Skin epidermis (tissue), 12 donors: ENCODE measurements at regions not wholly inside any gene's neighbourhood (a gene's known extent, or its start where the extent isn't known, plus 50 kb on each side); places are given as distances from the start of the nearest gene placed in this dataset.
A peak's percentile ranks its signal among the peaks of the same experiment; 100 is the strongest.

Source experiments
- H3K27ac ChIP-seq, 21 experiments: fragments of 200-600 bp; sonication (generic) in 11 of 21; one replicate each; pipeline ENCODE4 v1.5.0; 2020; ENCODE audit warnings: mild to moderate bottlenecking in 3 of 21, inconsistent platforms in 2 of 21, moderate library complexity in 2 of 21
- H3K4me3 ChIP-seq, 7 experiments: fragments of 200-600 bp; sonication (generic) in 2 of 7; one replicate each; pipeline ENCODE4 v1.5.0; 2020; ENCODE audit warnings: inconsistent platforms in 2 of 7, mild to moderate bottlenecking in 2 of 7, moderate library complexity in 1 of 7

DNA sequence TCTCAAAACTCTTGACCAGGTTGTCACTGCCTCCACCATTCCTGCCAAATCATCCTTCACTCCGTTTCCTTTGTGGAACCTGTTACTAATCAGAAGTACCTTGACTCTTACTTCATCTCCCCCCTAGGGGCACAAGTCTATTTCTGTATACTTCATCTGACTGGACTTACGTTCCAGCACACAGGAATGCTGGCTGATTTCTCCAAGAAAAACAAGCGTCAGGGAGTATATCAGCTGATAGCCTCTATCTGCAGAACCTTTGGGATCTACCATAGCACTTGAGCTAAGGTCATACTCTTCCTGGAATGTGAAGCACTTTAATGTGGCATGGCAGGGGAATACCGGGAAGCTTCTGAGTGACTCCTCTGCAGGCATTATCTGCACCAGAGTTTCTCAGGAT lies 178.1 kb upstream of the MOCS1 start:
- Histone ChIP-seq H3K27ac (no peak overlapping the region), H3K4me3 (no peak overlapping the region)

DNA sequence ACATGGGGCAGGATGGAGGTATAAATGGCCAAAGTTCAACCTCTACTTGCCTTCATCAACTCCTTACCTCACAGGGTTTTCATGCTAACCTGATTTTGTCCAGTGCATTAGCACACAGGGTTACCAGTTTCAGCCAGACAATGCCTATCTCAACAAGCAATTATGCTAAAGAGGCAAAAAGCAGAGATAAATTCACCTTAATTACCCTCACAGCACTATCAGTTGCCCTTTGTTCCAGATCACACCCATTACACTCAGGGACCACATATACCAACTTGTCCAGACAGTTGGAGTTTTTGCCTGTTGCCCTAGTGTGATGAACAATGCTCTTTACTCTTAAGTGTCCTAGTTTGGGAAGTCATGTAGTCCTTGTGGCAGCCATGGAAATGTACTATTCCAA lies 174.5 kb upstream of the MOCS1 start:
- no peak overlapping the region for H3K4me3 ChIP-seq
- H3K27ac ChIP-seq, result no peak overlapping the region

DNA sequence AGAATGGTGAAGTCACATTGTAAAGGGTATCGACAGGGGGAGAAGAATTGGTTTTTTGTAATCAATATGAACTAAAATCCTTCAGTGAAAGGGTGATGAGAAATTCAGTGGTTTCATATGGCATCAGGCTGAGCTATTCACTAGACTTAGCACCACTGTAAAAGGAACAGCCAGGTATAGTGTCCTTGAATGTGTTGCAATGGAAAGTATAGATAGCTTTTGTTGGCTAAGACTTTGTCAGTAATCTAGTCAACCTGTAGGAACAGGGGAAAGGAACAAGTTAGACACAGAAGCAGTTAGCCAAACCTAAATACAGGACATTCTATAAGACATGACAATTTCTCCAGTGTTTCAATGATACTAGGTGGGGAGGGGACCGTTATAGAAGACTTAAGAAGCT lies 172.6 kb upstream of the MOCS1 start:
- Histone ChIP-seq H3K27ac (no peak overlapping the region), H3K4me3 (no peak overlapping the region)

DNA sequence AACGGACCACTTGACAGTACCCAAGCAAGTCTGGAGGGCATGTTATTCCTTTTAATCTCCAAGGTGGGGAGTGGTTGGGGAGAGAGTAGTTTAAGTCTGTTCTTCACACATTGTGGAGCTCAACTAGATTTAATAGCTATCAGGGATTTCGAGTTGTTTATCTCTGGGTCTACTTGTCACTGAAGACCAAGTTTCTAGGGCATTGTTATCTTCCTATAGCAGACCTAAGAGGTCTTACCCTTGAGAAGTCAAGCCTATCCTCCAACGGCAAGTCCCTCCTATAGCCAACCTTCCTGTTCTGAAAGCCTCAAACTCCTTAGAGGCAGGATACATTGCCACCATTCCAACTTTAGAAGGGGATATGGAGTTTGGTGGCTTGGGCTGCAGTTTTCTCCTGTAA lies 164.5 kb upstream of the MOCS1 start:
- Histone ChIP-seq H3K4me3 (no peak overlapping the region), H3K27ac (no peak overlapping the region)

DNA sequence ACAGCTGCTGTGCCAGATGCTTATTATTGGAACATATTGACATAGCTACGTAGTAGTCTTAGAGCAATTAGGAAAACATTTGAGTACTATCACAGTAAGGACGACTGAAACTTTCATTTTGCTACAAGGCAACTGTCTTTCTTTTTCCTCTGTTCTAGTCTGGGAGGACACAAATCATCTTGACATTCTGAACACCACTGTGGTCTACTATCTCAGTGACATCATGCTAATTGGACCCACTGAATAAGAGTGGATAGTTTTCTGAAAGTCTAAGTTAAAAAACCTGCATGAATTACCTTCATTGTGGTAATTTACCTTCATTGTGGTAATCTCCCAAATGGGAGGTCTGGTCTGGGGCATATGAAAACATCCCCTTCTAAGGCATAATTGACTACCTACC lies 163.3 kb upstream of the MOCS1 start:
- H3K27ac ChIP-seq, result no peak overlapping the region
- H3K4me3 ChIP-seq, result no peak overlapping the region

DNA sequence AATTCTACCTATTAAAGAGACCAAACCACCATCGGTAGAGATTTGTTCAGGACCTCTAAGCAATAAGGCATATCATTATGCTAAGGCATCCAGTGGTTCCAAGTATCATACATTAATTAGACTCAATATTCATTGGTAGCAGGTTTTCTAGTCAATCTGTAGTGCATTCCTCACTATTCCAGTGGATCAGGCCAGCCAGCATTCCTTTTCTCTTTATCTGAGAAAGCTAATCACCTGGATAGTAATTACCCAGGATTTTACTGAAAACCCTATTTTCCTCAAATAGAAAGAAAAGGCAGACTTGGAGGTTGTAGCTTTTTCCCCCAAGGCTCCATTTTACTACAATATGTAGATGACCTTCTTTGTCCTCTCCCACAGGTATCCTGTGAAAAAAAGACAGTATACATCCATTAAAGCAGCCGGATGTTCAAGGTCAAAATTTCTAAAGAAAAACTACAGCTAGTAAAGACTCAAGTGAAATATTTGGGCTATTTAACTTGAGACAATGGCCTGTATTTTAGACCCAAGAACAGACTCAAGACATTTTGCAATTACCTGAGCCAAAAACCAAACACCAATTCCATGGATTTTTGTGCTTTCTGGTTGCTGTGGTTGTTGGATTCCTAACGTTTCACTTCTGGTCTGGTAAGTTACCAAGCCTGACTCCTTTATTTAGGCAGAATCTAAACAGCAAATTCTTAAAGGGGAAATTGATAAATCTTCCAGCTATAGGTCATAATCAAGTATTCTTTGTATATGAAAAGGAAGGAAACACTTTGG lies 149.1 kb upstream of the MOCS1 start:
- Histone ChIP-seq H3K27ac (no peak overlapping the region), H3K4me3 (no peak overlapping the region)

DNA sequence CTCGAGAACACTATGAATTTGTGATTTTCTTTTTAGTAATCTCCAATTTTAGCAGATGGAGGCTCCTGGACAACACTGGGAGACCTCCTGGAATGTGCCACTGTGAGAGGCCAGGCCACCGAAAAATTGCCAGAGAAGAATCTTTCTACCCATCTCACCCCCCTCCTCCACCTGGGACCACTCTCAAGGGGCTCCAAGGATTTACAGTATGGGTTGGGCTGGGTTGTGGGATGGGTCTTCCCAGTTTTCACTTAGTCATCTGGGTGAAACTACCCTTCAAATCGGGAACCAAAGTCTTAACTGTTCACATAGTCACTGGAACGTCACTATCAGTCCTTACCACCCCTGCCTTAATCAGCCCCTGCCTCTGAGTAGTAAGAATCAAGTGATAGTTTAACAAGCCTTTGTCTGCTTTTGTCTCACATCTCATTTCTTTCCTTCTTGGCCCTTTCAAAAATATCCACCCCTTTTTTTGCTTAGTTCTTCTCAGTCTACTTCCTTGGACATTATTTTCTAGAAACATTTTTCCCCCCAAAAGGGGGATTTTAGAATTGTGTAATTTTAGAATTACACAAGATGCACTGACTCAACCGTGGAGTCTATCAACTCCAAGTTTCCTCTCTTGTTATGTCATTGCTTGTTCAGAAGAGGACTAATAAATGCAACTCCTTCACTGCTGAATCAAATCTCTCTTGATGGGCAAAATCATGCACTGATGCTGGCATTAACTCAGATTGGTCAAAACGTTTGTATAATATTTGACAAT lies 148.2 kb upstream of the MOCS1 start:
- H3K4me3 ChIP-seq, result no peak overlapping the region
- no peak overlapping the region for H3K27ac ChIP-seq

DNA sequence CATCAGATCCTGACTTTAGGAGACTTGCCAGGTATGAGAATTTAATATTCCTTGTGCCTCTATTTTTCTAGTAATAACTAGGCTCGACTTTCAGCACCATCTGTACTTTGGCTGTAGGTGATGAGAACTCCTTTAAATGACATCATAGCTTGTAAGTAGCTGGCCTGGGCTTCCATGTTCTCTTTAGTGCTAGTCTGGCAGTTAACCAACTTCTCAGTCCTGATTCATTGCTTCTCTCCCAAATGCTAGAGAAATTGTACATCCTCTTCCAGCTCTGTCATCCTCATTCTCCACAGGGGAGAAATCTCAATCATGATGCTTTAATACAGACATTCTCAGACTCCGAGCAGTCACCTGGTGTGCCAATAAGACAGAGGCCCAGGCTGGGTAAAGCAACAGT lies 143.5 kb upstream of the MOCS1 start:
- H3K27ac ChIP-seq, result no peak overlapping the region
- H3K4me3 ChIP-seq, result no peak overlapping the region

DNA sequence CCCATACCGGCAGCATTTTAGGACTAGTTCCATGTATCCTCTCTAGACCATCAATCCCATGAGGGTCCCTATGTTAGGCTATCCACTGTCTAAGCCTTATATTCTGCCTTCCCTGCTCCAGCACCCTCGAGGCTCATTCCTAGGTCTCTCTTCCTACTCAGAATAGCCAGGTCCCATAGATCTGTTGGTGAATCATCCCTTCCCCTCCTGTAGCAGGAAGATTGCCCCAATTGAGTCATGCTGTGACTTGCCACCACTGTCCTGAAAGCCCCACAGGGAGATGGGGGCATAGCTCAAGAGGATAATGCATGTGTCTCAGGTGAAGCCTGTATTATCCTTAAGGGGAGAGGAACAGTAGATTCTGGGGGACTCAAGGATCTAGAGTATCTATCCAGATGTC lies 143.1 kb upstream of the MOCS1 start:
- no peak overlapping the region for H3K27ac ChIP-seq
- H3K4me3 ChIP-seq, result no peak overlapping the region

DNA sequence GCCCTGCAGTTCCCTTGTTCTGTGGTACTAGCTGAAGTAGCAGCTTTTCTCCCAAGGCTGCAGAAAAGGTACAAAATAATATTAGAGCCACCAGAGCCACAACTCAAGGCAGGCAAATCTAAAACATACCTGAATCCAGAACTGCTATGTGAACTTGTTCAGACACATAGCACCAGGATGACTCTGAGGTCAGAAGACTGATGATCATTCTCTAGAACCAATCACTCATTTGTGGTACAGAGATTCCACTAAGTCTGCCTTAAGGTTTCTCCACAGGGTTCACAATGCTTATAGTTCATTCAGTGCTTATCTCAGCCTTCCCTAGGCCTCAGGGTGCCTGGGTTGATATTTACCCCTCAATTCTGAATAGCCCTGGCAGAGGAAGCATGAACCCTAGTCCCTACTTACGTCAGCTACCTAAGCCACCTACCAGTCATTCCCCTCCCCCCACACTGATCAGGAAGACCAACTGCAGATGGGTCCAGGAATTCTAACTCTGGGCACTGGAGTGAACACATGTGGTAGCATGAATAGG lies 140.9 kb upstream of the MOCS1 start:
- no peak overlapping the region for H3K4me3 ChIP-seq
- peak overlapping the region in 4 of 21 experiments; percentile 14 to 77 (median 30) for H3K27ac ChIP-seq

DNA sequence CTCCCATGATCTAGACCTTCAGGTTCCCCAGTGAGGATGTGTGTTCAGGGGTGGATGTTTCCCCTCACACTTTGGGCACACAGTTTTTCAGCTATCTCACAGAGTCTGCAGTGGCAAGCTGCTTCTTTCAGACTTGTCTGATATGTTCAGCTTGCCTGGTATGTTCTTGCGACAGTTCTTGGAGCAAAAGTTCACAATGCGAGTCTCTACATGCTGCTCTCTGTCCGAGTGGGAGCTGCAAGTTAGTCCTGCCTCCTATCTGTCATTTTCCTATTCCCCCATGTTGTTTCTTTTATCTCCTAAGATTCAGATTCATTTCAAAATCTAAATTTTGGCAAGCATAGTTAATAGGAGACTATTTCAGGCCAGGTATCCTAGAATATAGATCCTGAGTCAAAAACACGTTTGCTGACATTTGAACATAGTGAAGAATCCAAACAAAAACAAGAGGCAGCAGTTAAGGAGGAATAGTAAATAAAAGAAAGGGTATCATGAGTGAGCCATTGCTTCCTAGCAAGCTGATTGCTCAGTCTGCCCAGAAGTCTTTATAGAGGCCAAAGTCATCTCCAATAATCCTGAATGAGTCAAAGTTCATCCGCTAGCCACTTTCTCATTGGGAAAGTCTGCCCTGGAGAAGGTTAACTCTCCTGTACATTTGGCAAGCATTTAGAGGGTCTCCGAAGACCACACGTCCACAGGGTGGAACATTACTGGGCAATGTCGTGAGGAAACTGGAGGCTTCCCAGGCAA lies 140.2 kb upstream of the MOCS1 start:
- H3K27ac ChIP-seq, result peak overlapping the region in 7 of 21 experiments; percentile 14 to 77 (median 31)
- H3K4me3 ChIP-seq, result no peak overlapping the region

DNA sequence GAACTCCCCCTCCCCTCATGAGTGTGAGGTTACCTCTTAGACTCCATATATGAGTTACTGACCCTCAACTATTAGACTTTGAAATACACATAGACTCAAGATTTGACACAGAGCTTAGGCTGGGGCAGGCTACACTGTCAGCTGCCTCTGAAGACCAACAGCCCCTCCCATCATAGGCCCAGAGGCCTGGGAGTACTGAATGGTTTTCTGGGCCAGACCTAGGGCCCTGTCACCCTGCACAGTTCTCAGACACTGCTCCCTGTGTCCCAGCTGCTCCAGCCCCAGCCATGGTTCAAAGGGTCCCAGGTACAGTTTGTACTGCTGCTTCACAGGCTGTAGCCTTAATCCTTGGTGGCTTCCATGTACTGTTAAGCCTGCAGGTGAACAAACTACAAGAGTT lies 132.1 kb upstream of the MOCS1 start:
- Histone ChIP-seq H3K27ac (no peak overlapping the region), H3K4me3 (no peak overlapping the region)

DNA sequence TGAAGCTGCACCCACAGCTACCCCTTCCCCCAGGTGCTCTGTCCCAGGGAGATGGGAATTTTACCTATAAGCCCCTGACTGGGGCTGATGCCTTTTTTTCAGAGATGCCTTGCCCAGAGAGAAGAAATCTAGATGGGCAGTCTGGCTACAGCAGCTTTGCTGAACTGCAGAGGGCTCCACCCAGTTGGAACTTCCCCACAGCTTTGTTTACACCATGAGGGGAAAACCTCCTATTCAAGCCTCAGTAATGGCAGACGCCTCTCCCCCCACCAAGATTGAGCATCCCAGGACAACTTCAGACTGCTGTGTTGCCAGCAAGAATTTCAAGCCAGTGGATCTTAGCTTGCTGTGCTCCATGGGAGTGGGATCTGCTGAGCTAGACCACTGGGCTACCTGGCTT lies 122.6 kb upstream of the MOCS1 start:
- H3K27ac ChIP-seq, result no peak overlapping the region
- no peak overlapping the region for H3K4me3 ChIP-seq

DNA sequence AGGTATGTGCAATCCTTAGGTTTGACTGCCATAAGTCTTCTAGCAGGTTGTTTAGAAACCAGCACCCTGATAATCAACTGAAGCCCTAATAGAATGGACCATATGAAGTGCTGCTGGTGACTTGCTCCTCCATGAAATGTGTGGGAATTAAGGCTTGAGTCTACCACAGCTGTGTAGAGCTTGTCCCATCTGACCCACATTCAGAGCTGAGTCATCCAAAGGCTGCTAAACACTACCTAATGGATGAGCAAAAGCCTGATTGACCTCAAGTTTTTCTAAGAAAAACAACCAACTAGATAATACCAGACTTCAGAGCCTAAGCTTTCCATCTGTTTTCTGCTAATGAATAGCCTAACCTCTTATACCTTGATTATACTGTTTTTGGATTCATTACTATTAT lies 120.3 kb upstream of the MOCS1 start:
- Histone ChIP-seq H3K4me3 (no peak overlapping the region), H3K27ac (no peak overlapping the region)

DNA sequence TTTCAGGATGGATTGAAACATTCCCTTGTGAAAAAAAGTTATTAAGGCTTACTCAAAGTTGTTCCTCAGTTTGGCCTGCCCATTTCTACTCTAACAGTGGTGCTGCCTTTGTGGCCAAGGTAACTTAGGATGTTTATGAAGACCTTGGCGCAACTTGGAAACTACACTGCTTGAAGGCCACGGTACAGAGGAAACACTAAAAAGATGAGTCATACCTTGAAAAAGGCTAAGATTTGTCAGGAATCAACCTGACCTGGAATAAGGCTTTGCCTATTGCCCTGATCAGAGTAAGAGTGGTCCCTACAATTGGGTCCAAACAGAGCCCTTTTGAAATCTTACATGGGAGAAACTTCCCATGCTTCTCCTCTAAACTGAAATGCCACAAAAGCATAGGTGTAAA lies 119.9 kb upstream of the MOCS1 start:
- no peak overlapping the region for H3K27ac ChIP-seq
- no peak overlapping the region for H3K4me3 ChIP-seq

DNA sequence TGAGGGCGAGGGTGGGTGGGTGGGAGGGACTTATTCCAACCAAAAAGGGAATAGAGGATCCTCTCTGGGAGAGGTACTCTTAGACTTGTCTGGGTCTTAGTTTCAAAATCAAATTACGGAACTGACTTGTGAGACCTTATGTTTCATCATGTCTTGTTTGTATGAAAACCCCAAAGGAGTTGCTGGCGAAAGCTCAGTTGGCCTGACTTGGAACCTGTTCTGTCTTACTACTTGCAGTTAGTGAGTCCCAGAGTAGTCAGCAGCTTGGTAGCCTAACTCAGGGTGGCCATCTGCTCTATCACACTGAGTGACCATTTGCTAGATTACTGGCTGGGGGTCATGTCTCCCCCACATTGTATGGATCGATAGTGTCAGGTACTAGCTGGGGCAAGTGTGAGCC lies 114.9 kb upstream of the MOCS1 start:
- no peak overlapping the region for H3K4me3 ChIP-seq
- no peak overlapping the region for H3K27ac ChIP-seq

DNA sequence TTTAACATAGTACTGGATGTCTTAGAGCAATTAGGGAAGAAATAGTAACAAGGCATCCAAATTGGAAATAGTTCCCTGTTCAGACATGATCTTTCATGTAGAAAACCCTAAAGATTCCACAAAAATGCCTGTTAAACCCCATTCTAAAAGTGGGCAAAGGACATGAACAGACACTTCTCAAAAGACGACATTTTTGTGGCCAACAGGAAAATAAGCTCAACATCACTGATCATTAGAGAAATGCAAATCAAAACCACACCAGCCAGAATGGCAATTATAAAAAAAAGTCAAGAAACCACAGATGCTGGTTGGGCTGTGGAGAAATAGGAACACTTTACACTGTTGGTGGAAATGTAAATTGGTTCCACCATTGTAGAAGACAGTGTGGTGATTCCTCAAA lies 109.9 kb upstream of the MOCS1 start:
- Histone ChIP-seq H3K27ac (no peak overlapping the region), H3K4me3 (no peak overlapping the region)

DNA sequence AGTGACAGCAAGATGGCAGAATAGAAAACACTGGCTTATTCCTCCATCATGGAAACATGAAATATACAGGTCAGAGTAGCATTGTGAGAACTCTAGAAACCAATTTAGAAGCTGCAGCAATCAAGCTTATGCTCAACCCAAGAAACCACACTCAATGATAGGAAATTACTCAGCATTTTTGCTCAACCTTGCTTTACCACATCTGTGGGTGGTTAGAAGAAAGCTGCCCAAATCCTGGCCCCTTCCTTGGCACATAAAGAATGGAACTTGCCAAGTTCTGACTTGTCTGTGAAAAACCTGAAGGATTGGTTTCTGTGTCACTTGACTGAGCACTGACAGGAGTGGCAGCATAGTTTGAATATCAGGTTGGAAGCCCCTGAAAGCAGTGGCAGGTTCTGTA lies 108.0 kb upstream of the MOCS1 start:
- Histone ChIP-seq H3K27ac (peak overlapping the region in 6 of 21 experiments; percentile 7 to 51 (median 38)), H3K4me3 (no peak overlapping the region)

DNA sequence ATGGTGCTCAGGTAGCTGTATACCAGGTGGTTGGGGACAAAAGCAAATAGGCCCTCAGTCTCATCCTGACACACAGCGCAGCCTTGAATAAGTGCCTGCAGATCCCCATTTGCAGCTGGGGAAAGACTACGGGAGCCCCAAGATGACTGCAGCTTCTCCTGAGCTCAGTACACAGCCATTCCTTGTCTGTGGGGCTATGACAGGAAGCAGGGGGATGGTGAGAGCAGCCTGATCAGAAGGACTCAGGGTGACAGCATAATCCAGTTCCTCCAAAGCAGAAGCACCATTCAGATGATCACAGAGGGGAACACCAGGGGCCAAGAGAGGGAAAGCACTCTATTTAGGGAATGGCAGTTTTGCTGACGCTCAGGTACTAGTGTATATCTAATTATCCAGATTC lies 104.8 kb upstream of the MOCS1 start:
- no peak overlapping the region for H3K27ac ChIP-seq
- H3K4me3 ChIP-seq, result no peak overlapping the region

DNA sequence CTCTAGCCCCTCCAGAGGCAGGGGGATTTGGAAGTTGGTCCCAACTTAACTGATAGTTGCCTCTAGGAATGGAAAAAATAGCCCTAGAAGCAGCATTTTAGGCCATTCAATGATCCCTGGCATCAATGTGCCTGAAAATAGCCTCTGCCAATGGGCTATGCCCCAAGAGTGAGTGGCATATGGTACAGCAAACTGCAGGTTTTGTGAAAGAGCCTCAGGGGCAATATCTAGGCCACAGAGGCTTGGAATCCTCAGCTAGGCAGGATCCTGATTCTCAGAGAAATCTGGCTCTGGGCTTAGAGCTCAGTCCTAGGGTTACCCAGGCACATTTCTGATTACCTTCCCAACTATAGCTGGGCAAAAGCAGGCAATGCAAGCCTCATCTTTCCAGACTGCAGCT lies 104.4 kb upstream of the MOCS1 start:
- Histone ChIP-seq H3K27ac (no peak overlapping the region), H3K4me3 (no peak overlapping the region)

DNA sequence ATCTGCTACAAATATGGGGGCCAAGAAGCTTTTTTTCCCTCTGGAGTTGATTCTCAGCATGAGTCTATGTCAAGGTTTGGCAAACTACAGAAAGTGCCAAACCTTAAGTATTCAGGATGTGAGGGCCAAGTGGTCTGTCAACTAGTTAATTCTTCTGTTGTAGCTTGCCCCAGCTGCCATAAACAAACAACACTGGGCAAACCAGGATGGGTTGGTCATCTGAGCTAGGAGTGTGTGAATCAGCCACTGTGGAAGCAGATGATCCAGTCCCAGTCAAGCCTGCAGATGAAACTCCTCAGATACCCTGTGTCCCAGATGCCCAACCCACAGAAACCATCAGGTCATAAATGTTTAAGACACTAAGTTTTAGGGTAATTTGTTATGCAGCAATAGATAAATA lies 103.0 kb upstream of the MOCS1 start:
- H3K27ac ChIP-seq, result no peak overlapping the region
- H3K4me3 ChIP-seq, result no peak overlapping the region
